HG03196 (cell line): ENCODE measurements at regions not wholly inside any gene's neighbourhood (a gene's known extent, or its start where the extent isn't known, plus 50 kb on each side); places are given as distances from the start of the nearest gene placed in this dataset.
"Not testable (repeated sequence)": the region's sequence is repeated elsewhere in the genome, so short reads cannot be mapped to it uniquely, and the experiment has no call there.

ENCODE experiments used
- ATAC-seq: cut with Tn5 transposase; IDR thresholded peaks from one replicate; pipeline ENCODE4 v1.9.1; 2021; ENCODE audit not compliant: unreplicated experiment

- peak; percentile 83 for ATAC-seq
Measured at GRCh38 chrX:109782994-109783700, 50.1 kb upstream of the ACSL4 start.

GRCh38 chrX:109783701-109784079, 50.6 kb upstream of the ACSL4 start:
- ATAC-seq = no peak

DNA sequence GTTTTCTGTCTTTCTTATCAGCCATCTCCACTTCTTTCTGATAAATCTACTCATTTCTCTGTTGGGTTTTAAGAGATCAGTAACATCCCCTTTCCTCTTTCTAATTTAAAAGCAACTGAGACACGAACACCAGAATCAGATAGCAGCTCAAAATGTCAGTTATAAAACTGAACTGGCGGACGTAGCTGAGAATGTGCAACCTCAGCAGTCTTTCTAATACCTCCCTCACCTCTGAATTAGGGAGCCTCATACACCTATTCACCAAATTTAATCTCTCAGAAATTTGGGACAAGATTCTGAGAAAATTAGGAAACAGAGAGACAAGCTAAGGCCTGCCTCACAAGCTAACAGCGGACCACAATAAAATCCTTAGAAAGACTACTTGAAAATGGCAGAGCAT, 52.0 kb upstream of the ACSL4 start:
- ATAC-seq = no peak

DNA sequence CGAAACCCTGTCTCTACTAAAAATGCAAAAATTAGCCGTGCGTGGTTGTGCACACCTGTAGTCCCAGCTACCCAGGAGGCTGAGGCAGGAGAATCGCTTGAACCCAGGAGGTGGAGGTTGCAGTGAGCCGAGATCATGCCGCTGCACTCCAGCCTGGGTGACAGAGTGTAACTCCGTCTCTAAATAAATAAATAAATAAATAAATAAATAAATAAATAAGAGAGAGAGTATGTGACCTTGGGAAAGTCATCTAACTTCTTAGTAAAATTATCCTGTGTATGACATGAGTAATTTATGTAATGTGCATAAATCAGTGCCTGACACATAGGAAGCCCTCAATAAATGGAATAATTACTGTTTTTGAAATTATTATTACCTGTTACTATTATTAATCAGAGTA, 57.5 kb upstream of the ACSL4 start:
- ATAC-seq = not testable (repeated sequence)

- ATAC-seq = no peak
Measured at GRCh38 chrX:109793191-109793590, 60.1 kb upstream of the ACSL4 start.

- no peak for ATAC-seq
Measured at GRCh38 chrX:109795682-109796081, 62.6 kb upstream of the ACSL4 start.

- no peak for ATAC-seq
Measured at GRCh38 chrX:109797311-109797975, 64.4 kb upstream of the ACSL4 start.

DNA sequence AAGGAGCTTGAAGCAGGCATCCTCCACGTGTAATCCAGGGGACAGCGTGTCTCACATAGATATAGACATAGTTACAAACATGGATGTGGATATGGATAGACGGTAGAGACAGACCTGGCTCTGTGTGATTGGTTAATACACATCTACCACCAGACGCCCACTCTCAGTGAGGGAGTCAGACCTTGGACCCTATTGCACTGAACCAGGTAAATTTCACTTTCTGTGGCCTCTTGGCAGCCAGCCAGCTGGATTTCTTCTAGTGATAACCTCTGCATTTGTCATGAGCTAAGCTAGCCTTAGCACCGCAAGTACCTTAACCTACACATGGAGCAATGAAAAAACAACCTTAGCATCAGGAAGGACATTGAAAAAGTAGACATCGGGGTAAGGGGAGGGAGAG, 79.2 kb upstream of the ACSL4 start:
- no peak for ATAC-seq

DNA sequence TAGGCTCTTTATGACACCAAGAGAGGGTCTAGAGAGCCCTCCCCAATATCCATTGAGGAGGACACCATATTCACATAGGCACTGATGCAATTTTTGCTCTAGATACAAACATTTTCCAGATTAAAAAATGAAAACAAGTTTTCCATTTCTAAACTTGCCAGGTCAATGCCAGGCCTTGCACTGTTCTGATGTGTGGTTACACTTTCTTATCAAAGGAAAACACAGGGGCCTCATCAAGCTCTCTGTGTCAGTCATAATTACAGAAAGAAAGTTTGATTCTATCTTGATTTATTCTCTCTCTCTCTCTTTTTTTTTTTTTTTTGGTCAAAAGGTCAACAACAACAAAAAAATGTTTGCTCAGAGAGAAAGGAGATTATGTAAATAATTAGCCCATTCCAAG, 80.2 kb upstream of the ACSL4 start:
- no peak for ATAC-seq

DNA sequence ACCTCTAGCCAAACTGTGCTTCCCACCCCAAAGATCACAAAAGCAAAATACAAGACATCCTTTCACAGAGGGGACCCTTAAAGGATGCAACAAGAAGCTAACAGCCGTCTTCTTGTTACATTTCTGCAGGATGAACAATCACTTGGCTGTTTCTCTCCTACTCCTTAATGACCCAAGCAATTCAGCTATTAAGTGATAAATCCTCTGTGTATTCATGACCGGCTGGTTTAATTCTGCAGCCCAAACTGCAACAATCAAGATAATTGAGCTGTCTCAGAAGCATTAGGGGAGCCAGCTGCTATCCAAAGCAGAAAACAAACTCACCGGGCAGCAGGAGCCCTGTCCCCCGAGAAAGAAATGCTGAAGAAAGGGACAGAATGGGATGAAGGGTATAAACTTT, 85.9 kb upstream of the ACSL4 start:
- ATAC-seq = no peak

GRCh38 chrX:109822861-109823260, 89.8 kb upstream of the ACSL4 start:
- no peak for ATAC-seq

GRCh38 chrX:109826954-109827708, 94.1 kb upstream of the ACSL4 start:
- no peak for ATAC-seq

GRCh38 chrX:109827772-109828171, 94.7 kb upstream of the ACSL4 start:
- ATAC-seq = no peak

- peak; percentile 20 for ATAC-seq
Measured at GRCh38 chrX:109830157-109830703, 97.2 kb upstream of the ACSL4 start.

DNA sequence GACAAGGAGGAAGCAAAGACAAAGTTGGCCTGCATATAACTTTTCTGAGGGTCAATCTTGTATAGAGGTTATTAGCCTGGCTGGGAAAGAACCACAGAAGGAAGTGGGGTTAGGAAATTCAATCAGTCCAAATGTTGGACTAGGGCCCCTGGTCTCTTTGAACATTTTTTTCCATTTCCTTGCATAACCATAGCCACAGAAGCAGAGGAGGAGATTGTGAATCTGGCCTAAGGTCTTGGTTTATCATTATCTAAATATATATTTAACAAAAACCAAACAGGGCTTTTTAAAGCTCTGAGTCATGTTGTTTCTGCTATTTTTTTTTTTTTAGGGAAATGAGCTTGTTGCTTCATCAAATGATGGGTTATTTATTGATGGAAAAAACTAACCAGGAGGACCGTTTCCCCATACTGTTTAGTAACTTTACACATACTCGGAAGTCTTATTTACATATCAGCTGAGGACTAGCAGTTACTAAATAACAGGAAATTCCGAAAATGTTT, 97.7 kb upstream of the ACSL4 start:
- peak; percentile 76 for ATAC-seq

GRCh38 chrX:109831326-109831985, 98.4 kb upstream of the ACSL4 start:
- no peak for ATAC-seq

DNA sequence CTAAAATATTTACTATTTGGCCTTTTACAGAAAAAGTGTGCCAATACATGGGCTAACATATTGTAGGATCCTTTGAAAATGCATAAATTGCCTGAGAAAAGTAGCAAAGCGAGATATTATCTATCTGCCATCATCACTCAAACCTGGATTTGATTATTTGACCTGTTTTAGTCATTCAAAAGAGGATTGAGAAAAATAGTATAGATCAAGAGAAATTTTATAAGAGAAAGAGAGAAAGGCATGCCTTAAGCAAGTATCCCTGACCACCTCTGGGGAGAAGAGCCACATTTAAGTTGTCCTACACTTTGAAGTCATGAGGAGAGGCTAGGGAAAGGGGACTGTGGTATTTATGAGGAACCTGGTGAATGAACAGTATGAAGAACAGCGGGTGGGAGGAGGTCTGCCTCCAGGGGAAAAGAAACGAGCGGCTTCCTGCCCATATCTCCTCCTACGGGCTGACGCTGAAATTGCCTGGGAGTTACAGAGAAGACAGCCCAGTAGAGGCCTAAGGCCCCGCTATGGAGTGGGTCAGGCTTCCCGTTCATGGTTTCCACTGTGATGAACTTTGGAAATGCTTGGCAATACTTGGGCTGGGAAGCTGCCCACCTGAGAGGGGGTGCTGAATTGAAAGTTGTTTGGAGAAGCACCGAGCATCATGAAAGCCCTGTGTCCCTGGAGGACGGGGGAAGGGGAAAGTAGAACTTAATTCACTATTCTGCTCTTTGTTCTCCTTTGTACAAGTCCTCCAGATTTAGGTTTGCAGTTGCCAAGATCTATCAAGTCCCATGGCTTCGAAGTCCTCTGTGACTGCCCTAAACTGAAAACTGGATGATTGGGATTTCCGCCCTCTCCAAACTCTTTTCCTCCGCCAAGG, 106.9 kb upstream of the ACSL4 start:
- ATAC-seq = no peak

DNA sequence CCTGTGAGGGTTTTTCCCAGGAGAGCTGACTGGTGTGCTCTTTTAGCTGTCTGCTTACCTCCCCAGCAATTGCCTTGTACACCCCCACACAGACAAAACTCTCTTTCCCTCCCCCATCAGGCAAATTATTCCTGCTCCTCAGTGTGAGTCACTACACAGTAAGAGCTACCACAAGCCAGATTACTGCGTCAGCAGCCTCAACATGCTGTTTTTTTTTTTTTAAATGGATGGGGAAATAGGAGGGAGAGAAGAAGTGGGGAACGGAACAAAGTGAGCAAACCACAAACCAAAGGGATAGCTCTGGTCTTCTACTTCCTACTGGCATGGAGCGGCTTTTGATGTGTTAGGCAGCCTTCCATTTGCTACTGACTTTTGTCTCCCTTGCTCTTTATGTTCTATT, 107.5 kb upstream of the ACSL4 start:
- ATAC-seq = no peak

DNA sequence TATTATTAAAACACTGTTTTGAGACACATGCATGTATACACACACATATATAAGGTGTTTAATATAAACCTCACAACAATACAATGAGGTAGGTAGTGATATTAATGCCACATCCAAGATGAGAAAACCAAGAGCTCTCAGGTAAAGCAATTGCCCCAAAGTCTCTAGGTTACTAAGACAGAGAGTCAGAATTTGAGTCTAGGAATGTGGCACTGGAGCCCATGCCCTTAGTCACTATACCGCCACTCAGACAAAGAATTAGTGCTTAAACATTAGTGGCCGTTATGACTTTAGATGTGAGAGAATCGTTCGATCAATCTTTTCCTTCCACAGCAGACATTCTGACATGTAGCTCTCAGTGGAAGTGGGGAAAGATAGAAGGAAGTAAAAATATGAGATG, 108.2 kb upstream of the ACSL4 start:
- ATAC-seq = no peak
